Progenitor cell of endocrine pancreas (in vitro differentiated cells): ENCODE measurements at regions not wholly inside any gene's neighbourhood (a gene's known extent, or its start where the extent isn't known, plus 50 kb on each side); places are given as distances from the start of the nearest gene placed in this dataset.

Experiments
- DNase-seq: peaks from one replicate; pipeline ENCODE4 v3.0.0; 2021; ENCODE audit warnings: low spot score; ENCODE audit not compliant: unreplicated experiment
- H3K27ac Mint-ChIP-seq: 2 replicates; pipeline ENCODE4 v1.8.0; 2021; ENCODE audit warnings: mild to moderate bottlenecking, moderate library complexity, mixed read lengths
- H3K27me3 Mint-ChIP-seq: 2 replicates; pipeline ENCODE4 v1.8.0; 2021; ENCODE audit warnings: mixed read lengths
- H3K36me3 Mint-ChIP-seq: 2 replicates; pipeline ENCODE4 v1.8.0; 2022; ENCODE audit warnings: mixed read lengths; ENCODE audit not compliant: insufficient read depth
- H3K4me1 Mint-ChIP-seq: 2 replicates; pipeline ENCODE4 v1.8.0; 2021; ENCODE audit warnings: low read depth, mixed read lengths
- H3K4me3 Mint-ChIP-seq: 2 replicates; pipeline ENCODE4 v1.8.0; 2021; ENCODE audit warnings: low read depth, mild to moderate bottlenecking, moderate library complexity, mixed read lengths
- H3K9me3 Mint-ChIP-seq: 2 replicates; pipeline ENCODE4 v1.8.0; 2021; ENCODE audit warnings: low read depth, mixed read lengths
- TF ChIP-seq, protein P1 (sequence below): fragments of 200-600 bp; sonication (generic); IDR thresholded peaks from one replicate; pipeline ENCODE4 v1.5.0; 2021; ENCODE audit warnings: antibody characterized with exemption, mild to moderate bottlenecking; ENCODE audit not compliant: unreplicated experiment

DNA sequence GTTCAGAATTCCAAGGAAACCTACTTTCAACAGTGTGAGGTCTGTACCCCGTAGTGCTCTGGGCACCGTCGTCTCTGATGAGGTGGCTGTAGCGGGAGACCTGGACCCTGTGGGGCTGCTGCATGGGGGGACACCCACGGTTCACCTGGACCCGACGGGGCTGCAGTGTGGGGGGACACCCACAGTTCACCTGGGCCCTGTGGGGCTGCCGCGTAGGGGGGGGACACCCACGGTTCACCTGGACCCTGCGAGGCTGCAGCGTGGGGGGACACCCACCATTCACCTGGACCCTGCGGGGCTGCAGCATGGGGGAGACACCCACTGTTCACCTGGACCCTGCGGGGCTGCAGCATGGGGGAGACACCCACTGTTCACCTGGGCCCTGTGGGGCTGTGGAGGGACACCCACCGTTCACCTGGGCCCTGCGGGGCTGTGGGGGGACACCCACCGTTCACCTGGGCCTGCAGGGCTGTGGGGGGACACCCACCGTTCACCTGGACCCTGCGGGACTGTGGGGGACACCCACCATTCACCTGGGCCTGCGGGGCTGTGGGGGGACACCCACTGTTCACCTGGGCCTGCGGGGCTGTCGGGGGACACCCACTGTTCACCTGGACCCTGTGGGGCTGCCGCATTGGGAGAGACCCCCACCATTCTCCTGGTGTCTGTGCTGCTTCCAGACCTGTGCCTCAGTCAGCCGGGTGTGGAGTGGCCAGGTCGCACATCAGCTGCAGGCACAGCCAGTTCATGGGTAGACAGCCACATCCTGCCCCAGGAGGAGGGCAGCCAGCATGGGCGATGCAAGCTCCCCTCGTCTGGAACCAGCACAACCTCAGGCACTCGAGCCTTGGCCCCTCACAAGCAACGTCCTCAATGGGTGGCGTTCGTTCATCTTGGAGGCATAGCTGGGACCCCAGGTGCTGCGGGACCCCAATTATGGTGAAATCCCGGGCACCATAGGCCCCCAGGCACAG, 114.5 kb downstream of the TMEM18 start:
- peaks cover 10% of the 10 kb centered on the region for H3K27me3 Mint-ChIP-seq
- TF ChIP-seq, protein P1, sequence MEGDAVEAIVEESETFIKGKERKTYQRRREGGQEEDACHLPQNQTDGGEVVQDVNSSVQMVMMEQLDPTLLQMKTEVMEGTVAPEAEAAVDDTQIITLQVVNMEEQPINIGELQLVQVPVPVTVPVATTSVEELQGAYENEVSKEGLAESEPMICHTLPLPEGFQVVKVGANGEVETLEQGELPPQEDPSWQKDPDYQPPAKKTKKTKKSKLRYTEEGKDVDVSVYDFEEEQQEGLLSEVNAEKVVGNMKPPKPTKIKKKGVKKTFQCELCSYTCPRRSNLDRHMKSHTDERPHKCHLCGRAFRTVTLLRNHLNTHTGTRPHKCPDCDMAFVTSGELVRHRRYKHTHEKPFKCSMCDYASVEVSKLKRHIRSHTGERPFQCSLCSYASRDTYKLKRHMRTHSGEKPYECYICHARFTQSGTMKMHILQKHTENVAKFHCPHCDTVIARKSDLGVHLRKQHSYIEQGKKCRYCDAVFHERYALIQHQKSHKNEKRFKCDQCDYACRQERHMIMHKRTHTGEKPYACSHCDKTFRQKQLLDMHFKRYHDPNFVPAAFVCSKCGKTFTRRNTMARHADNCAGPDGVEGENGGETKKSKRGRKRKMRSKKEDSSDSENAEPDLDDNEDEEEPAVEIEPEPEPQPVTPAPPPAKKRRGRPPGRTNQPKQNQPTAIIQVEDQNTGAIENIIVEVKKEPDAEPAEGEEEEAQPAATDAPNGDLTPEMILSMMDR: no peak
- H3K4me3 Mint-ChIP-seq: no peak overlapping the region
- no peak for DNase-seq
- no peaks in the 10 kb centered on the region for H3K9me3 Mint-ChIP-seq
- H3K36me3 Mint-ChIP-seq: no peaks in the 10 kb centered on the region
- no peaks in the 10 kb centered on the region for H3K4me1 Mint-ChIP-seq
- no peak overlapping the region for H3K27ac Mint-ChIP-seq

GRCh38 chr2:558879-559278, 118.3 kb downstream of the TMEM18 start:
- H3K27me3 Mint-ChIP-seq: peaks cover 11% of the 10 kb centered on the region

GRCh38 chr2:558302-558642, 118.9 kb downstream of the TMEM18 start:
- Mint-ChIP-seq H3K27ac (no peak overlapping the region), H3K4me3 (no peak overlapping the region), H3K27me3 (peaks cover 11% of the 10 kb centered on the region), H3K36me3 (no peaks in the 10 kb centered on the region), H3K4me1 (no peaks in the 10 kb centered on the region), H3K9me3 (no peaks in the 10 kb centered on the region)
- no peak for DNase-seq
- TF ChIP-seq, protein P1: no peak

More at GRCh38 chr2:558879-559278, 118.3 kb downstream of the TMEM18 start:
- Mint-ChIP-seq H3K4me1 (no peaks in the 10 kb centered on the region), H3K9me3 (no peaks in the 10 kb centered on the region), H3K27ac (no peak overlapping the region), H3K36me3 (no peaks in the 10 kb centered on the region), H3K4me3 (no peak overlapping the region)
- no peak for DNase-seq
- TF ChIP-seq, protein P1: no peak

- H3K4me1 Mint-ChIP-seq: no peaks in the 10 kb centered on the region
- peaks cover 11% of the 10 kb centered on the region for H3K27me3 Mint-ChIP-seq
- TF ChIP-seq, protein P1: no peak
- no peaks in the 10 kb centered on the region for H3K9me3 Mint-ChIP-seq
- no peak overlapping the region for H3K4me3 Mint-ChIP-seq
- DNase-seq: no peak
- H3K27ac Mint-ChIP-seq: no peak overlapping the region
- H3K36me3 Mint-ChIP-seq: no peaks in the 10 kb centered on the region
These were observed 119.4 kb downstream of the TMEM18 start for GRCh38 chr2:557635-558301.

- H3K36me3 Mint-ChIP-seq: no peaks in the 10 kb centered on the region
- TF ChIP-seq, protein P1: no peak
- H3K27me3 Mint-ChIP-seq: peaks cover 20% of the 10 kb centered on the region
- no peaks in the 10 kb centered on the region for H3K9me3 Mint-ChIP-seq
- H3K4me1 Mint-ChIP-seq: no peaks in the 10 kb centered on the region
- H3K27ac Mint-ChIP-seq: no peak overlapping the region
- no peak overlapping the region for H3K4me3 Mint-ChIP-seq
- DNase-seq: no peak
These were observed 120.7 kb downstream of the TMEM18 start for GRCh38 chr2:556485-556884.
